Activated naive CD4-positive, alpha-beta T cell treated with anti-CD3 and anti-CD28 coated beads, Interleukin-2, amount 50 U/mL, for 24 hours (primary cell): ENCODE measurements at regions not wholly inside any gene's neighbourhood (a gene's known extent, or its start where the extent isn't known, plus 50 kb on each side); places are given as distances from the start of the nearest gene placed in this dataset.
"Not testable (repeated sequence)": the region's sequence is repeated elsewhere in the genome, so short reads cannot be mapped to it uniquely, and the experiment has no call there.

Source experiments
- H3K27ac Mint-ChIP-seq: one replicate; pipeline ENCODE4 v1.8.0; 2021; ENCODE audit warnings: mild to moderate bottlenecking, mixed read lengths
- H3K27me3 Mint-ChIP-seq: one replicate; pipeline ENCODE4 v1.8.0; 2021; ENCODE audit warnings: mixed read lengths
- H3K36me3 Mint-ChIP-seq: one replicate; pipeline ENCODE4 v1.8.0; 2021; ENCODE audit warnings: mixed read lengths
- H3K4me1 Mint-ChIP-seq: one replicate; pipeline ENCODE4 v1.8.0; 2021; ENCODE audit warnings: mixed read lengths
- H3K4me3 Mint-ChIP-seq: one replicate; pipeline ENCODE4 v1.8.0; 2021; ENCODE audit warnings: mild to moderate bottlenecking, mixed read lengths
- H3K9me3 Mint-ChIP-seq: one replicate; pipeline ENCODE4 v1.8.0; 2021; ENCODE audit warnings: mixed read lengths

DNA sequence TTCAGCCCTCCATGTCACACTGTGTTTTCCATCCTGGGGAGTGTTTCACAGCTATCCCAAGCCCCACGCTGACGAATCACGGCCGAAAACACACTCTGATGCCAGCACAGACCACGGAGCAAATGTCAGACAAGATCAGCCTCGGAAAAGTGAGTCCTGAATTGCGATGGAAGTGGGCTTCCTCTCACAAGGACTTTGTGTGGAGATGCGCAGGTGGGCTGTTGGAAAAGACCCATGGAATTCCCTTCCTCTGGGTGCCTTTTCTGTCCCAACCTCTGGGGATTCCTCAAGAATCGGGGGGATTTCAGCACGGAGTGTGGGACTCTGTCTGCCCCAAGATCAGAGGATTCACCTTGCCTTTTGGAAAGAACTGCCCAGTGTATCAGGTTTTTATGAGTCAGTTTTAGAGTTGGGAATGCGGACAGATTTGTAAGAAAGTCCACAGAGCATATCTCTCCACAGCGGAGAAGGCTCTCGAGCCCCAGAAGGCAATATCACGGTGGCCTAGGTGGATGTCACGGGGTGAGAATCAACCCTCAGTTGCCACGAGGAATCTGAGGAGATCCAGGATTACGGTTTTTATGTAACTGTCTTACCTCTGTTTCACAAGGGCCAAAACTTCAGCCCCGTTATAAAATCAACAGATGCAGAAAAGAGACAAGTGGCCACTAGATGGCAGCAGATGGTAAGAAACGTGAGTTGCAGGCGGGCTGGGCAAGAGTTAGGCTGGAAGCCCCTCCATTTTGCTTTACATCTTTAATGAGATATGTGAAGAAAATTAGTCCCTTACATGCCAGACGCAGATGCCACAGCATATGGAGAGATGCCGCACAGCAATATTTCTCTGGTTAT lies 201.9 kb downstream of the DAD1 start:
- Mint-ChIP-seq H3K27ac (no peak overlapping the region), H3K27me3 (no peaks in the 10 kb centered on the region), H3K36me3 (no peaks in the 10 kb centered on the region), H3K9me3 (no peaks in the 10 kb centered on the region), H3K4me3 (no peak overlapping the region), H3K4me1 (peaks cover 4% of the 10 kb centered on the region)

DNA sequence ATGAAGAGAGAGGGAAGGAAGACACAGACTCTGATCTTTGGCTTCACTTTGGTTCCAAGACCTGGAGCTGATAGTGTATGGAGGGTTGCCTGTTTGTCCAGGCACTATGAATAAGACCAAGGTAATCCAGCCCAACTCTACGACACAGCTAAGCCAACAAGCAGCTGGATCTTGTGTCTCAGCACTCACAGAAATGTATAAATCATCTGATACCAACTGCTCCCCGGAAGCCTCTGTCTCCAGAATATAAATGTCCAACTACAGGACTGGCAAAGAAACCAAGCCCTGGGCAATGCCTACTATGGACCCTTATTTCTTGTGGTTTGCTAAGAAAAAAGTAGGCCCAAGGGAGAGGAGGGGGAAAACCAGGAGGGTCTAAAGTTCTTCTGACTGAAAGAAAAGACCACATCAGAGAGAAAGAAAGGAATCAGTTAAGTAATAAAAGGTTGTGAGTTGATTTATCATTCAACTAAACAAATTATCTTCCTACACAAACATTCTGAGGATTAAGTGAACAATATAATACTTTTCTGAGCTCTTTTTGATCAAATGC lies 204.0 kb downstream of the DAD1 start:
- Mint-ChIP-seq H3K36me3 (no peaks in the 10 kb centered on the region), H3K4me3 (no peak overlapping the region), H3K27ac (no peak overlapping the region), H3K9me3 (no peaks in the 10 kb centered on the region), H3K27me3 (no peaks in the 10 kb centered on the region), H3K4me1 (no peaks in the 10 kb centered on the region)

DNA sequence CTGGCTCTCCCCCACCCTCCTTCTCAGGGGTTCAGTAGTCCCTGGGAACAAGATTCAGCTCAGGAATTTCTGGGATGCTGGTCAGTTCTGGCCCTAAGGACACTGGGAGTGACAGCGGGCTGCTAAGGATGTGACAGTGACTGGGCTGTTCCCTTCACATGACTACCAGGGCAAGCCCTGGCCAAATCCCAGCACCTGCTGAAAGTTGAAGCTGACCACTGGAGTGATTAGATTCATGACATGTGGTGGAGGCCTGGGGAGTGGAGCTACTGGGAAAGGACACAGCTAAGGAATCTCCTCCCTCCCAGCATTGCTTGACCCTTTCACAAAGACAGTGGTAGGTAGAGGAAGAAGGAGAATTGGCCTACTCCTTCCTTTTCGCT lies 204.9 kb downstream of the DAD1 start:
- no peaks in the 10 kb centered on the region for H3K36me3 Mint-ChIP-seq
- H3K4me1 Mint-ChIP-seq: no peaks in the 10 kb centered on the region
- H3K4me3 Mint-ChIP-seq: no peak overlapping the region
- H3K27me3 Mint-ChIP-seq: no peaks in the 10 kb centered on the region
- H3K9me3 Mint-ChIP-seq: no peaks in the 10 kb centered on the region
- no peak overlapping the region for H3K27ac Mint-ChIP-seq

DNA sequence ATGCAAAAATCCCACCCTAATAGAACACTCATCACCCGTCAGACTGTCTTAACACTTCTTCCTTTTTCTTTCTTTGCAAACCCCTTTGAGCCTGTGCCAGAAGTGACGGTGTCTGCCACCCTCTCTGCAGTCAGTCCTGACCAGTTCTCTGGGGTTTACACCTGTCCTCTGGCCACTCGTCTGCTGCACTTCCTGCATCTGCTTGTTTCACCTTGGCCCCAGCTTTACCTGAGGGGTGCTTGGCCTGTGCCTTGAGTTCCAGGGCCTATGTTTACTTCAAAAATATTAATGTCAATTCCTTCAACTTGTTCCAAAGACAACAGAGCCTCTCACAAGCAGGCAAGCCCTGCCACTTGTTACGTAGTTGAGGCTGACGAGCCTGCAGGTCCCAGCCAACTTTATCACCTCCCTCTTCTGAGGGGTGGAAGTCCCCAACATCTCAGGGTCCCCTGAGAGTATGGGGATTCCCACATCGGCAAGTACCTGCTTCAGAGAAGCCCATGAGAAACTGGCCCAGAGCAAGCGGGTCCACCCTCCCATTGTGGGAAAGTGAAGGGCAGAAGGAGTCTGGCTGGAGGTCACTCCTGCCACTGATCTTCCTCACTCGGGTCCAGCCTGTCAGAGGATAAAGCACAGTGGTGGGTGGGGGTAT lies 205.4 kb downstream of the DAD1 start:
- Mint-ChIP-seq H3K27me3 (no peaks in the 10 kb centered on the region), H3K4me1 (no peaks in the 10 kb centered on the region), H3K9me3 (no peaks in the 10 kb centered on the region), H3K27ac (peak overlapping the region; percentile 21), H3K36me3 (no peaks in the 10 kb centered on the region), H3K4me3 (no peak overlapping the region)

DNA sequence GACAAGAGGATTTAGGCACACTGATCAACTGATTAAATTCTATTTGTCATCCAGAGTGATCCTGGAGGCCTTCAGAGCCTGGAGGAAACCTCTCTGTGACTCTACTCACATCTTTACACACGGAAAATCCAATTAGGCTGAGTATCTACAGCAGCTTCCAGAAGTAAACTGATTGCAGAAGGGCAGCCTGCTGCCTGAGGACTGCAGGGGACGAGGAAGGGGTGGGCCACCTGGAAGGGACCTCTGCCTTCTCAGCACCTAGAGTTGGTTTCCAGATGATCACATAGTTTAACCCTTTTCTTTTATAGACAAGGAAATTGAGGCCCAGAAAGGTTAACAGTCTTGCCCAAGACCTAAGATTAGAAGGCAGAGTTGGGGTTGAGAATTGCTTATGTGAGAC lies 206.1 kb downstream of the DAD1 start:
- H3K4me1 Mint-ChIP-seq: no peaks in the 10 kb centered on the region
- no peaks in the 10 kb centered on the region for H3K36me3 Mint-ChIP-seq
- no peak overlapping the region for H3K4me3 Mint-ChIP-seq
- peak overlapping the region; percentile 23 for H3K27ac Mint-ChIP-seq
- no peaks in the 10 kb centered on the region for H3K27me3 Mint-ChIP-seq
- no peaks in the 10 kb centered on the region for H3K9me3 Mint-ChIP-seq

DNA sequence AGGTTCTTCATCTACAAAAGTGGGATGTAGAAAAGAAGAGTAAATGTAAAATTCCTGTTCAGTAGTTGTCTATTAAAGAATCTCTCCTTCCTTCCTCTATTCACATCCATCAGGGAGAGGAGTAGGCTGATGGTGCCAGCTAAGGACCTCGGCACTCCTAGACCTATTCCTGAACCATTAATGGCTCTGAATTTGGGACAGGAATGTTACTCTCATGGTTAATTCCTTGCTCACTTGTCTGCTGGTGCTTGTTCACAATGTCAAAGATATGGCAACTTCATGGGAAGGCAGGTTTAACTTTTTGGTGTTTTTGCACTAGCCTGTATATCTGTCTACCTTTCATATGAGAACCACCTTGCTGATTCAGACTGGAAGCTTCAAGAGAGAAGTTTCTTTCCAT lies 206.6 kb downstream of the DAD1 start:
- Mint-ChIP-seq H3K9me3 (no peaks in the 10 kb centered on the region), H3K4me3 (no peak overlapping the region), H3K36me3 (no peaks in the 10 kb centered on the region), H3K4me1 (no peaks in the 10 kb centered on the region), H3K27ac (no peak overlapping the region), H3K27me3 (no peaks in the 10 kb centered on the region)

DNA sequence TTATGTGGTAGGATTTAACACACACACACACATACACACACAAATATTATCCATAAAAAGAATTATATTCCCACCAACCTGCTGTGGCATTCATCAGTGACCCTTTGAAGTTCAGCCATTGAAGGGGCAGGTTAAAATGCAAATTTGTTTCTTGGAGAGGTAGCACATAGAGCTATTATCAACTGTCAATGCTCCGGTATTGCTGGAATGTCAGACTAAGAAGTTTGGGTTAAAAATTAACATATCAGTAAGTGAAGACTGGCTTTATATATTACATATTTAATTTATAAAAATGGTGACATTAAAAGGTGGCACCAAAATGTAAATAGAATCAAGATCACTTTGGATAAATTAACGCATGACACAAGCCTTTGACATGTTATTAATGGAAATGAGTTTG lies 207.3 kb downstream of the DAD1 start:
- no peaks in the 10 kb centered on the region for H3K9me3 Mint-ChIP-seq
- H3K4me3 Mint-ChIP-seq: no peak overlapping the region
- no peaks in the 10 kb centered on the region for H3K4me1 Mint-ChIP-seq
- H3K27ac Mint-ChIP-seq: peak overlapping the region; percentile 30
- H3K27me3 Mint-ChIP-seq: no peaks in the 10 kb centered on the region
- H3K36me3 Mint-ChIP-seq: no peaks in the 10 kb centered on the region

DNA sequence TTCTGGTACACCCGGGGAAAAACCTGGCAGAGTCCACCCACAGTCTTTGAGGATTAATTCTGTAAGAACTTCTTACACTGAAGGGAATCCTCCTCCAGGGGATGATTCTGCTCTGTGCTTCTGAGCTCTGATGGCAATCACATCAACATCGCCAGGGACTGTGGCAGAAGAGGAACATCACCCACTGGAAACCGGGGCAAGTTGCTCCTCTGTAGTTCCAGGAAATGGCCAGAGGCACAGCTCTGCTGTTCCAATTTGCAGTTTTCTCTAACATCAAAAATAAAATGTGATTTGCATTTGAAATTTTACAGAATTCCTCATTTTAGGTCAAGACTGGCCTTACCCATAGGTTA lies 207.6 kb downstream of the DAD1 start:
- H3K9me3 Mint-ChIP-seq: no peaks in the 10 kb centered on the region

DNA sequence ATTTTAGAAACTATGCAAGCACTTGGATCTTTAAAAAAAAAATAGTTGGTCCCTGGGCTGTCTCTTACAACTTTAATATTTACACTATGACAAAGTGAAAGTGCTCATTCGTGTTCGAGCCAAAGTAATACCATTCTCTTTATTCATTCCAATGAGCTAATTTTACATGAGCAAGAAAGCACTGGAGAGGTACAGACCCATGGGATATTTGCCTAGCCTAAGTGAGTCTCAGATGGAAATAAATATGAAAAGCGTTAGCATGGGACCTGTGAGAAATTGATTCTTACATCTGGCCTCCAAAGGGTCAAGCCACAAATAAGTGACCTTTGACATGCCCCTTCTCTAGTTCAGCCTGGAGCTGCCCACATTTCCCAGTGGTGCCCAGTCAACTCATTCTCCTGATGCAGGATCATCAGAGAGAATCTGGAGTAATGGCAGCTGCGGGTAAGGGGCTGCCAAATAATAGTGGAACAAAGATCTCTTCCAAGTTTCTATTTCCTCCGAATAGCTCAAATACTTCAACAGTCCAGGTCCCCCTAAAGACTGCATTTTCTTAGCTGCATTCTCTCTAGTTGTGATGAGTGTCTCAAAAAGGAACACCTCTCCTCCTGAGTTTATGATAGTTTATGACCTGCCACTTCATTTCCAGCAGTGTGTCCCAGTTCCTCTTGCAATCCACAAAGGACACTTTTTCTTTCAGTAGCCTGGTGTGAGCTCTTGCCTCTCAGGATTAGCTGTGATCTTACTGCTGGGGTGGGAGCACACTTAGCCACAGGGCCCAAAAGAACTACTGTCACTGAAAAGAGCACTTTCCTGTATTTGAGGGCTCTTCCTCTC lies 208.2 kb downstream of the DAD1 start:
- Mint-ChIP-seq H3K36me3 (no peaks in the 10 kb centered on the region), H3K27ac (peak overlapping the region; percentile 23), H3K4me1 (no peaks in the 10 kb centered on the region), H3K4me3 (no peak overlapping the region), H3K27me3 (no peaks in the 10 kb centered on the region), H3K9me3 (no peaks in the 10 kb centered on the region)

More for the DNA sequence above, 207.6 kb downstream of the DAD1 start:
- H3K4me3 Mint-ChIP-seq: no peak overlapping the region
- H3K27ac Mint-ChIP-seq: no peak overlapping the region
- no peaks in the 10 kb centered on the region for H3K36me3 Mint-ChIP-seq
- H3K4me1 Mint-ChIP-seq: no peaks in the 10 kb centered on the region
- H3K27me3 Mint-ChIP-seq: no peaks in the 10 kb centered on the region

DNA sequence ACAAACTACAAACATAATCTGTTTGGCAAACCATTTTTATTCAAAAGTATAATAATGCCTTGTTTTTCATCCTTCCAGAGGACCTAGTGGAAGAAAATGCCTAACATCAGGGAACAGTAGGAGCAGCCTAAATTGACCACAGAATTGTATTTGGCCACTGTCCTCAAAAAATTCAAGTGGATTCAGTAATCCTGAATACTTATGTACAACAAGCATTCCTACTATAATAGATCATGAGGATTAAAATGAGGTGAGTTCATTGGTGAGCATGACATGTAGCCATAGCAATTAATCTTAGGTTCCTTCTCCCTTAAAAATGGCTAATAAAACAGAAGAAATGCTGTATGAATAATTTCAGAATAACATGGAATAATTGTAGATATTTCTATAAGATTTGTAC lies 209.3 kb downstream of the DAD1 start:
- no peaks in the 10 kb centered on the region for H3K9me3 Mint-ChIP-seq
- no peak overlapping the region for H3K27ac Mint-ChIP-seq
- H3K4me1 Mint-ChIP-seq: no peaks in the 10 kb centered on the region
- H3K4me3 Mint-ChIP-seq: no peak overlapping the region
- H3K27me3 Mint-ChIP-seq: no peaks in the 10 kb centered on the region
- H3K36me3 Mint-ChIP-seq: no peaks in the 10 kb centered on the region

DNA sequence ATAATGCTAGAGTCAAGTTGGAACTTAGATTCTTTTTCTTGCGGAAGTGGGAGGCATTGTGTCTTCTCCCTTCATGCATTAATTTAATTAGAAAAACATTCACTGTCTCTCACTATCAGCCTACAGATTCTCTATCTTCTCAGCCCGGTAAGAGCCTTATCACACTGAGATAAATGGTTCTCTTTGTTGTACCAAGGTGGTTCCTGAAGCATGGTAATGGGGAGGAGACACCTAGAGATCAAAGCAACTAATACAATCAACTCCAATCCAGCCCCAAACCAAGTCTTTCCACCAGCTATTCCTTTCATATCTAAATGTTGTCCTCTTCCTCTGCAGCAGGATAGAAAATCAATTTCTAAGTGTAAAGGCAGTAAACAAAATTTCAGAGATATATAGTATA lies 210.8 kb downstream of the DAD1 start:
- Mint-ChIP-seq H3K9me3 (no peaks in the 10 kb centered on the region), H3K4me1 (no peaks in the 10 kb centered on the region)

DNA sequence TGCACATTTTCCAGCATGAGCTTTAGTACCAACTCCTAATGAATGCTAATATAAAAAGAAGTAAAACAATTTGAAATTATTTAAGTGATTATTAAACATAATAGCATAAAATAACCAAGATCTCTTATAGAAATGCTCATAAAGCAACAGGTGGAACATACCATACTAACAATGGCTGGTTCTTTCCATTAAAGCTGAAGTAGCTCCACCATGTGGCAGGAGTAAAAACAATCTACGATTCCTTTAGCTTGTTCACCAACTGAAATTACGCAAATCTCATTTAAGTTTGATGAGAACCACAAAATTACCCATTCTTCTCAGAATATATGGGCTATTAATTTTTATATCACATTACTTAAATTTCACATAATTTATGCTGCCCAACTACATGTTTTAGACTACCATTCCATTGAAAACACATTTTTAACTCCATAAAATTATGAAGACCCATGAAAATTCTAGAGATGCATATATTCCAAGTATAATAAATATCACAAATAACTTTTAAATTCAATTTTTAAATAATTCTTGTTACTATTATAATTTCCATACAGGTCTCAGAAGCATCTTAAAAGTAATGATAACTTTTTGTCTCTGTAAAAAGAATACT lies 213.6 kb downstream of the DAD1 start:
- no peaks in the 10 kb centered on the region for H3K4me1 Mint-ChIP-seq
- no peaks in the 10 kb centered on the region for H3K27me3 Mint-ChIP-seq
- H3K9me3 Mint-ChIP-seq: no peaks in the 10 kb centered on the region
- H3K4me3 Mint-ChIP-seq: no peak overlapping the region
- H3K36me3 Mint-ChIP-seq: no peaks in the 10 kb centered on the region
- no peak overlapping the region for H3K27ac Mint-ChIP-seq

More for the DNA sequence above, 210.8 kb downstream of the DAD1 start:
- Mint-ChIP-seq H3K36me3 (no peaks in the 10 kb centered on the region), H3K4me3 (no peak overlapping the region), H3K27ac (no peak overlapping the region), H3K27me3 (no peaks in the 10 kb centered on the region)

DNA sequence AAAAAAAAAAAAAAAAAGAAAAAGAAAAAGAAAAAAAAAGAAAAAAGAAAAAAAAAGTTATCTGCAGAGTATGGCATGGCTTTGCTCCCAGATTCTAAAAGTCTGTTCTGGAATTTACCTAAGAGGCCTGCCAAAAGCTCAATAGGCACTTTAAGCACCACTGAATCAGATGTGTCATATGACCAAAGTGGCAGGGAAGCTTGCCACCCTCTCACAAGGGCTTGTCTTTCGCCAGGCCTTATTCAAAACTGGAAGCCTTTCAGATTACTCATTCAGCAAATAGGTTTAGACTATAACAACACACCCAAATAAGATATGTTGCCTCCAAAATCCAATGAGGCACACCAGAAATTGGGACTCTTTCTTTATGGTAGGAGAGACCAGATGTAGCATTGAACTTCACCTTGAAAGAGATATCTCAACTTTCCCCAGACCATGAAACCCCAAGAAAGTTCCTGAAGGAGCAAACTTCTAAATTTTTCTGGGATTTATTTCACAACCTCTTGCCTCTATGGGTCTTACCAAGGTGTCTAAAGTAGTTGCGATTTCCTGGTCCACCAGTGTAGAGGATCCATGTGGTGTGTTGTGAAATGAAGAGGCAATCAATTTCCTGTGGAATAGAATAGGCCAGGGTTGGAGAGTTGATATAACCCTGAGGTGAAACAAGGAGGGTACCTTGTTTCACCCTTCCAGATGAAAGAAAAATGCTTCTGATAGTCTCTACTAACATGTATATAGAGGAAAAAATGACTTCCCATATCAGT lies 218.8 kb downstream of the DAD1 start:
- Mint-ChIP-seq H3K9me3 (no peaks in the 10 kb centered on the region), H3K36me3 (no peaks in the 10 kb centered on the region), H3K4me1 (no peaks in the 10 kb centered on the region), H3K27me3 (no peaks in the 10 kb centered on the region), H3K27ac (no peak overlapping the region), H3K4me3 (no peak overlapping the region)

DNA sequence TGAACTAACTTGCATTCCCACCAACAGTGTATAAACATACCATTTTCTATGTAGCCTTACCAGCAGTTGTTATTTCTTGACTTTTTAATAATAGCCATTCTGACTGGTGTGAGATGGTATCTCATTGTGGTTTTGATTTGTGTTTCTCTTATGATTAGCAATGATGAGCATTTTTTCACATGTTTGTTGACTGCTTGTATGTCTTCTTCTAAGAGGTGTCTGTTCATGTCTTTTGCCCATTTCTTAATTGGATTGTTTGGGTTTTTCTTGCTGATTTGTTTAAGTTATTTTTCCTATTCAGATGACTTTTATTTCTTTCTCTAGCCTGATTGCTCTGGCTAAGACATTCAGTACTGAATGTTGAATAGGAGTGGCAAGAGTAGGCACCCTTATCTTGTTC lies 230.3 kb downstream of the DAD1 start:
- H3K9me3 Mint-ChIP-seq: no peaks in the 10 kb centered on the region
- no peaks in the 10 kb centered on the region for H3K36me3 Mint-ChIP-seq
- no peak overlapping the region for H3K27ac Mint-ChIP-seq
- H3K4me3 Mint-ChIP-seq: no peak overlapping the region
- H3K4me1 Mint-ChIP-seq: no peaks in the 10 kb centered on the region
- no peaks in the 10 kb centered on the region for H3K27me3 Mint-ChIP-seq

DNA sequence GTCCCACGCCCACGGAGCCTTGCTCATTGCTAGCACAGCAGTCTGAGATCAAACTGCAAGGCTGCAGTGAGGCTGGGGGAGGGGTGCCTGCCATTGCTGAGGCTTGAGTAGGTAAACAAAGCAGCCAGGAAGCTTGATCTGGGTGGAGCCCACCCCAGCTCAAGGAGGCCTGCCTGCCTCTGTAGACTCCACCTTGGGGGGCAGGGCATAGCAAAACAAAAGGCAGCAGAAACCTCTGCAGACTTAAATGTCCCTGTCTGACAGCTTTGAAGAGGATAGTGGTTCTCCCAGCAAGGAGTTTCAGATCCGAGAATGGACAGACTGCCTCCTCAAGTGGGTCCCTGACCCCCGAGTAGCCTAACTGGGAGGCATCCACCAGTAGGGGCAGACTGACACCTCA lies 239.7 kb downstream of the DAD1 start:
- not testable (repeated sequence) for H3K27me3 Mint-ChIP-seq, H3K27ac Mint-ChIP-seq, H3K36me3 Mint-ChIP-seq, H3K4me3 Mint-ChIP-seq, H3K9me3 Mint-ChIP-seq, H3K4me1 Mint-ChIP-seq
